DOHH2 (cell line): ENCODE measurements at regions not wholly inside any gene's neighbourhood (a gene's known extent, or its start where the extent isn't known, plus 50 kb on each side); places are given as distances from the start of the nearest gene placed in this dataset.

Source experiments
- H3F3A ChIP-seq: fragments of 200-600 bp; sonication (generic), shearing (Covaris generic); 2 replicates; pipeline ENCODE4 v1.6.0; 2016; ENCODE audit warnings: antibody characterized with exemption, mild to moderate bottlenecking; ENCODE audit not compliant: control insufficient read depth, insufficient read depth
- H3K27ac ChIP-seq: fragments of 200-600 bp; sonication (generic); 2 replicates; pipeline ENCODE4 v1.5.1; 2014; ENCODE audit warnings: low read depth, mild to moderate bottlenecking, low read length, moderate library complexity
- H3K27me3 ChIP-seq: fragments of 200-600 bp; sonication (generic); 2 replicates; pipeline ENCODE4 v1.6.1; 2014; ENCODE audit warnings: mild to moderate bottlenecking, low read length, mixed read lengths; ENCODE audit not compliant: control insufficient read depth
- H3K36me3 ChIP-seq: fragments of 200-600 bp; sonication (generic); 2 replicates; pipeline ENCODE4 v1.6.1; 2014; ENCODE audit warnings: mild to moderate bottlenecking, low read length, moderate library complexity, mixed read lengths; ENCODE audit not compliant: control insufficient read depth
- H3K4me1 ChIP-seq: fragments of 200-600 bp; sonication (generic); 2 replicates; pipeline ENCODE4 v1.6.1; 2014; ENCODE audit warnings: mild to moderate bottlenecking, low read length, mixed read lengths; ENCODE audit not compliant: control insufficient read depth
- H3K4me2 ChIP-seq: fragments of 200-600 bp; sonication (generic); 2 replicates; pipeline ENCODE4 v1.6.0; 2014; ENCODE audit warnings: mild to moderate bottlenecking, low read length, moderate library complexity
- H3K4me3 ChIP-seq: fragments of 200-600 bp; sonication (generic); 2 replicates; pipeline ENCODE4 v1.5.1; 2014; ENCODE audit warnings: mild to moderate bottlenecking, low read length, mixed read lengths
- H3K79me2 ChIP-seq: fragments of 200-600 bp; sonication (generic); 2 replicates; pipeline ENCODE4 v1.6.1; 2014; ENCODE audit warnings: mild to moderate bottlenecking, low read length, mixed read lengths; ENCODE audit not compliant: control insufficient read depth
- H3K9me2 ChIP-seq: fragments of 200-600 bp; sonication (generic); replicated peaks from 2 replicates; pipeline ENCODE4 v1.6.1; 2014; ENCODE audit warnings: mild to moderate bottlenecking, low read length, mixed read lengths; ENCODE audit not compliant: control insufficient read depth
- H3K9me3 ChIP-seq: fragments of 200-600 bp; sonication (generic); 2 replicates; pipeline ENCODE4 v1.6.1; 2014; ENCODE audit warnings: antibody characterized with exemption, low read length, mixed read lengths; ENCODE audit not compliant: control insufficient read depth, insufficient read depth
- H4K20me1 ChIP-seq: fragments of 200-600 bp; sonication (generic); 2 replicates; pipeline ENCODE4 v1.6.0; 2014; ENCODE audit warnings: low read depth, mild to moderate bottlenecking, antibody characterized with exemption, low read length, moderate library complexity; ENCODE audit not compliant: control insufficient read depth, insufficient read depth
- CTCF ChIP-seq: fragments of 200-600 bp; sonication (generic); IDR thresholded peaks from one replicate; pipeline ENCODE4 v1.5.1; 2014; ENCODE audit warnings: antibody characterized with exemption, mild to moderate bottlenecking, low read depth, low read length; ENCODE audit not compliant: poor library complexity, severe bottlenecking
- EZH2phosphoT487 ChIP-seq: fragments of 200-600 bp; sonication (generic); IDR thresholded peaks from 2 replicates; pipeline ENCODE4 v1.6.1; 2017; ENCODE audit warnings: borderline replicate concordance, mild to moderate bottlenecking, antibody characterized with exemption, low read length, moderate library complexity, mixed read lengths

- TF ChIP-seq EZH2phosphoT487 (no peak), CTCF (no peak)
- H3K4me1 ChIP-seq = no peaks in the 10 kb centered on the region
- H3F3A ChIP-seq = no peaks in the 10 kb centered on the region
- H3K9me2 ChIP-seq = no peaks in the 10 kb centered on the region
- no peaks in the 10 kb centered on the region for H3K36me3 ChIP-seq
- no peaks in the 10 kb centered on the region for H3K79me2 ChIP-seq
- H3K27me3 ChIP-seq = no peaks in the 10 kb centered on the region
- H3K4me2 ChIP-seq = no peak overlapping the region
- H3K4me3 ChIP-seq = no peak overlapping the region
- H3K9me3 ChIP-seq = no peaks in the 10 kb centered on the region
- H4K20me1 ChIP-seq = no peaks in the 10 kb centered on the region
- no peak overlapping the region for H3K27ac ChIP-seq
These were observed 249.2 kb upstream of the SETMAR start for GRCh38 chr3:4053975-4054374.

- Histone ChIP-seq H3K27ac (no peak overlapping the region), H3F3A (peaks cover 5% of the 10 kb centered on the region)
These were observed 243.1 kb upstream of the SETMAR start for GRCh38 chr3:4060064-4060463.

GRCh38 chr3:4060603-4061002 is 242.6 kb upstream of the SETMAR start:
- no peaks in the 10 kb centered on the region for H3K9me3 ChIP-seq
- no peak overlapping the region for H3K27ac ChIP-seq
- H3K4me2 ChIP-seq = no peak overlapping the region
- H3K4me1 ChIP-seq = peaks cover 15% of the 10 kb centered on the region
- H3K27me3 ChIP-seq = peaks cover 3% of the 10 kb centered on the region; the same call in 1 of the 2 replicates
- peaks cover 9% of the 10 kb centered on the region for H3F3A ChIP-seq
- no peak for TF ChIP-seq EZH2phosphoT487
- no peak for TF ChIP-seq CTCF
- H3K4me3 ChIP-seq = no peak overlapping the region
- H4K20me1 ChIP-seq = no peaks in the 10 kb centered on the region
- no peaks in the 10 kb centered on the region for H3K9me2 ChIP-seq
- no peaks in the 10 kb centered on the region for H3K36me3 ChIP-seq
- H3K79me2 ChIP-seq = no peaks in the 10 kb centered on the region

More at GRCh38 chr3:4060064-4060463, 243.1 kb upstream of the SETMAR start:
- Histone ChIP-seq H3K9me3 (no peaks in the 10 kb centered on the region), H3K4me1 (peaks cover 9% of the 10 kb centered on the region), H3K27me3 (peaks cover 3% of the 10 kb centered on the region; the same call in 1 of the 2 replicates), H3K4me3 (no peak overlapping the region), H3K9me2 (no peaks in the 10 kb centered on the region), H3K36me3 (no peaks in the 10 kb centered on the region), H4K20me1 (no peaks in the 10 kb centered on the region), H3K79me2 (no peaks in the 10 kb centered on the region), H3K4me2 (no peak overlapping the region)
- TF ChIP-seq CTCF = no peak
- no peak for TF ChIP-seq EZH2phosphoT487

- H3F3A ChIP-seq = peaks cover 9% of the 10 kb centered on the region
- H4K20me1 ChIP-seq = no peaks in the 10 kb centered on the region
- H3K4me3 ChIP-seq = no peak overlapping the region
- H3K79me2 ChIP-seq = no peaks in the 10 kb centered on the region
- TF ChIP-seq EZH2phosphoT487 = no peak
- no peak for TF ChIP-seq CTCF
- H3K9me3 ChIP-seq = no peaks in the 10 kb centered on the region
- no peaks in the 10 kb centered on the region for H3K36me3 ChIP-seq
- peaks cover 3% of the 10 kb centered on the region; the same call in 1 of the 2 replicates for H3K27me3 ChIP-seq
- no peak overlapping the region for H3K4me2 ChIP-seq
- H3K27ac ChIP-seq = no peak overlapping the region
- H3K4me1 ChIP-seq = peaks cover 18% of the 10 kb centered on the region
- H3K9me2 ChIP-seq = no peaks in the 10 kb centered on the region
These were observed 242.0 kb upstream of the SETMAR start for GRCh38 chr3:4061195-4061594.
